Iris pigment epithelial cell (primary cell): ENCODE measurements at regions not wholly inside any gene's neighbourhood (a gene's known extent, or its start where the extent isn't known, plus 50 kb on each side); places are given as distances from the start of the nearest gene placed in this dataset.

Experiments used
- DNase-seq: peaks from one replicate; pipeline ENCODE4 v3.0.0-alpha.2; 2011; ENCODE audit warnings: low read depth

- no peak for DNase-seq
Observed at GRCh38 chr19:31560086-31561060, 211.1 kb upstream of the TSHZ3 start.

GRCh38 chr19:31562966-31563612 is 213.9 kb upstream of the TSHZ3 start:
- no peak for DNase-seq

- no peak for DNase-seq
Observed at GRCh38 chr19:31567776-31568175, 218.5 kb upstream of the TSHZ3 start.

GRCh38 chr19:31568724-31569123 is 219.5 kb upstream of the TSHZ3 start:
- no peak for DNase-seq

- no peak for DNase-seq
Observed at GRCh38 chr19:31570718-31571117, 221.5 kb upstream of the TSHZ3 start.

- no peak for DNase-seq
Observed at GRCh38 chr19:31572102-31572975, 223.1 kb upstream of the TSHZ3 start.

- DNase-seq, result no peak
Observed at GRCh38 chr19:31572976-31573298, 223.7 kb upstream of the TSHZ3 start.

- no peak for DNase-seq
Observed at GRCh38 chr19:31574251-31574973, 225.2 kb upstream of the TSHZ3 start.

GRCh38 chr19:31575846-31576335 is 226.7 kb upstream of the TSHZ3 start:
- no peak for DNase-seq

- no peak for DNase-seq
Observed at GRCh38 chr19:31578326-31578725, 229.1 kb upstream of the TSHZ3 start.

GRCh38 chr19:31583148-31583547 is 233.9 kb upstream of the TSHZ3 start:
- DNase-seq, result no peak

GRCh38 chr19:31586282-31586681 is 237.0 kb upstream of the TSHZ3 start:
- DNase-seq, result peak; percentile 10

- no peak for DNase-seq
Observed at GRCh38 chr19:31589109-31589508, 239.9 kb upstream of the TSHZ3 start.

GRCh38 chr19:31591258-31591657 is 242.0 kb upstream of the TSHZ3 start:
- no peak for DNase-seq

GRCh38 chr19:31592456-31592855 is 243.2 kb upstream of the TSHZ3 start:
- no peak for DNase-seq

- DNase-seq, result no peak
Observed at GRCh38 chr19:31594701-31595100, 245.5 kb upstream of the TSHZ3 start.

- DNase-seq, result no peak
Observed at GRCh38 chr19:31595521-31595920, 246.3 kb upstream of the TSHZ3 start.

GRCh38 chr19:31596751-31597150 is 247.5 kb upstream of the TSHZ3 start:
- DNase-seq, result no peak

- no peak for DNase-seq
Observed at GRCh38 chr19:31597616-31598015, 248.4 kb upstream of the TSHZ3 start.

GRCh38 chr19:31598730-31599238 is 249.5 kb upstream of the TSHZ3 start:
- no peak for DNase-seq

GRCh38 chr19:31600731-31601295 is 251.6 kb upstream of the TSHZ3 start:
- no peak for DNase-seq
